Panc1 (cell line): ENCODE measurements at regions not wholly inside any gene's neighbourhood (a gene's known extent, or its start where the extent isn't known, plus 50 kb on each side); places are given as distances from the start of the nearest gene placed in this dataset.

Experiments used
- ATAC-seq: fragments of 200-7000 bp; cut with Tn5 transposase; 2 replicates; pipeline ENCODE4 v1.9.1; 2020; ENCODE audit warnings: mild to moderate bottlenecking, moderate library complexity
- BruUV-seq: library from RNA; stranded (reverse); fragments of 400-500 nt; replicated peaks from 2 replicates; lab custom pipeline; 2021; lab: Mats Ljungman, UMichigan
- CTCF ChIA-PET: fragments of 300-600 bp; sonication (Branson Sonifier 250); formaldehyde crosslinking; loops from one replicate; lab custom pipeline; 2022; ENCODE audit warnings: antibody characterized with exemption; lab: Charles Lee
- POLR2A ChIA-PET: fragments of 300-600 bp; sonication (Branson Sonifier 250); formaldehyde crosslinking; loops from one replicate; lab custom pipeline; 2022; ENCODE audit warnings: antibody characterized with exemption; lab: Charles Lee
- DNase-seq: peaks from one replicate; pipeline ENCODE4 v3.0.0-alpha.2; 2010; ENCODE audit warnings: low read depth, low spot score
- H3K27ac ChIP-seq: 2 replicates; pipeline ENCODE4 v1.5.1; 2011; ENCODE audit warnings: mild to moderate bottlenecking, low read length, inconsistent platforms
- H3K27me3 ChIP-seq: fragments of 200-500 bp; sonication (Bioruptor generic); 2 replicates; pipeline ENCODE4 v1.6.0; 2014; ENCODE audit warnings: low read length, inconsistent platforms; ENCODE audit not compliant: control insufficient read depth, insufficient read depth
- H3K36me3 ChIP-seq: fragments of 200-500 bp; sonication (Bioruptor generic); 2 replicates; pipeline ENCODE4 v1.5.1; 2014; ENCODE audit warnings: inconsistent platforms, mild to moderate bottlenecking, low read length, moderate library complexity; ENCODE audit not compliant: control insufficient read depth, insufficient read depth
- H3K4me1 ChIP-seq: 2 replicates; pipeline ENCODE4 v1.5.1; 2011; ENCODE audit warnings: inconsistent platforms, mild to moderate bottlenecking, low read length, moderate library complexity; ENCODE audit not compliant: control insufficient read depth, insufficient read depth
- H3K4me3 ChIP-seq, 2 experiments: 2 replicates each; pipeline ENCODE4 v1.5.1; 2011 to 2012; ENCODE audit warnings: low read depth in 2 of 2, low read length in 2 of 2, mild to moderate bottlenecking in 2 of 2, inconsistent platforms in 1 of 2, moderate library complexity in 1 of 2
- H3K9me3 ChIP-seq: fragments of 200-500 bp; sonication (Bioruptor generic); 2 replicates; pipeline ENCODE4 v1.5.1; 2014; ENCODE audit warnings: low read depth, mild to moderate bottlenecking, inconsistent platforms, low read length, moderate library complexity; ENCODE audit not compliant: control insufficient read depth, insufficient read depth
- CTCF ChIP-seq: fragments of 450-650 bp; IDR thresholded peaks from 2 replicates; pipeline ENCODE4 v1.5.1; 2017; ENCODE audit warnings: mild to moderate bottlenecking
- POLR2AphosphoS5 ChIP-seq: IDR thresholded peaks from 2 replicates; pipeline ENCODE4 v1.6.1; 2012; ENCODE audit warnings: mild to moderate bottlenecking, low read depth, low read length, moderate library complexity
- REST ChIP-seq, 2 experiments: IDR thresholded peaks; 2 replicates each; pipeline ENCODE4 v1.6.1; 2011 to 2012; ENCODE audit warnings: low read depth in 2 of 2, control low read depth in 1 of 2, low read length in 1 of 2, mild to moderate bottlenecking in 1 of 2, moderate library complexity in 1 of 2; ENCODE audit not compliant: insufficient read depth in 1 of 2
- SIN3A ChIP-seq: IDR thresholded peaks from 2 replicates; pipeline ENCODE4 v1.6.1; 2012; ENCODE audit warnings: low read depth, mild to moderate bottlenecking, low read length, moderate library complexity, borderline replicate concordance; ENCODE audit not compliant: insufficient read depth
- TCF7L2 ChIP-seq: IDR thresholded peaks from 2 replicates; pipeline ENCODE4 v1.6.1; 2011; ENCODE audit warnings: mild to moderate bottlenecking, low read depth, low read length, inconsistent platforms
- in situ Hi-C: cut with HindIII; loops from 2 replicates; pipeline ENCODE4 v1.10.0; 2016; ENCODE audit warnings: low sequenced_read_pairs, low pct_unique_long_range_greater_than_20kb
- intact Hi-C: fragments of 100-400 bp; cut with micrococcal nuclease; formaldehyde crosslinking; loops from one replicate; pipeline ENCODE4 v1.10.0; 2022; ENCODE audit not compliant: unreplicated experiment

GRCh38 chr12:114851981-114852380 lies 168.0 kb upstream of the TBX3 start:
- intact Hi-C loops (no loop called here), in situ Hi-C loops (no loop called here)
- CTCF ChIA-PET, result no interaction called here

GRCh38 chr12:114850661-114851275 lies 166.8 kb upstream of the TBX3 start:
- Histone ChIP-seq H3K36me3 (no peaks in the 10 kb centered on the region), H3K4me1 (no peaks in the 10 kb centered on the region), H3K27me3 (no peaks in the 10 kb centered on the region; the same call in 1 of the 2 replicates), H3K27ac (no peak overlapping the region), H3K4me3 (no peak overlapping the region), H3K9me3 (no peaks in the 10 kb centered on the region)
- no TSS peak for BruUV-seq
- DNase-seq (no peak), ATAC-seq (no peak)
- in situ Hi-C loops (no loop called here), intact Hi-C loops (no loop called here)
- ChIA-PET CTCF (no interaction called here), POLR2A (no interaction called here)
- TF ChIP-seq CTCF (no peak), POLR2AphosphoS5 (no peak), REST (IDR thresholded peaks at IDR 0.05; ENCODE audit: insufficient read depth in 1 of 2, low read depth in 2 of 2, low read length in 1 of 2) (no peak), SIN3A (no peak), TCF7L2 (no peak)

More at GRCh38 chr12:114851981-114852380, 168.0 kb upstream of the TBX3 start:
- no TSS peak for BruUV-seq
- H3K27me3 ChIP-seq, result no peaks in the 10 kb centered on the region; the same call in 1 of the 2 replicates
- no peak overlapping the region for H3K4me3 ChIP-seq
- POLR2A ChIA-PET, result no interaction called here
- ATAC-seq, result no peak
- no peaks in the 10 kb centered on the region for H3K36me3 ChIP-seq
- no peak for DNase-seq
- H3K27ac ChIP-seq, result no peak overlapping the region
- H3K4me1 ChIP-seq, result no peaks in the 10 kb centered on the region
- TF ChIP-seq CTCF (no peak), REST (IDR thresholded peaks at IDR 0.05; ENCODE audit: insufficient read depth in 1 of 2, low read depth in 2 of 2, low read length in 1 of 2) (no peak), POLR2AphosphoS5 (no peak), SIN3A (no peak), TCF7L2 (no peak)
- H3K9me3 ChIP-seq, result no peaks in the 10 kb centered on the region
